IMR-90 (cell line): ENCODE measurements at regions not wholly inside any gene's neighbourhood (a gene's known extent, or its start where the extent isn't known, plus 50 kb on each side); places are given as distances from the start of the nearest gene placed in this dataset.

Source experiments
- ATAC-seq: fragments of 200-7000 bp; cut with Tn5 transposase; 2 replicates; pipeline ENCODE4 v1.9.1; 2020; ENCODE audit warnings: low read depth, mild to moderate bottlenecking, moderate library complexity
- BruUV-seq: library from RNA; stranded (reverse); fragments of 400-500 nt; replicated peaks from 2 replicates; lab custom pipeline; 2021; lab: Mats Ljungman, UMichigan
- CTCF ChIA-PET: fragments of 300-600 bp; formaldehyde crosslinking; extraction: SDS; loops from one replicate; lab custom pipeline; 2021; ENCODE audit warnings: antibody characterized with exemption; lab: Yijun Ruan, JAX
- POLR2A ChIA-PET: fragments of 300-600 bp; sonication (Branson Sonifier 250); formaldehyde crosslinking; loops from one replicate; lab custom pipeline; 2022; ENCODE audit warnings: antibody characterized with exemption; ENCODE audit not compliant: unreplicated experiment; lab: Charles Lee
- DNase-seq: peaks from one replicate; pipeline ENCODE4 v3.0.0; 2013
- H2AFZ ChIP-seq: replicated peaks from 2 replicates; pipeline ENCODE3; 2013; ENCODE audit warnings: low read length, mild to moderate bottlenecking; ENCODE audit not compliant: poor library complexity
- H2AK5ac ChIP-seq: 2 replicates; pipeline ENCODE4 v1.6.1; 2013; ENCODE audit warnings: low read depth, low read length, inconsistent platforms
- H2AK9ac ChIP-seq: replicated peaks from 2 replicates; pipeline ENCODE3; 2013; ENCODE audit warnings: mild to moderate bottlenecking, low read depth, low read length, moderate library complexity; ENCODE audit not compliant: poor library complexity
- H2BK120ac ChIP-seq: 2 replicates; pipeline ENCODE4 v1.6.1; 2013; ENCODE audit warnings: low read depth, low read length, inconsistent platforms
- H2BK15ac ChIP-seq: 3 replicates; pipeline ENCODE4 v1.6.1; 2013; ENCODE audit warnings: low read depth, low read length, inconsistent platforms
- H2BK20ac ChIP-seq: 2 replicates; pipeline ENCODE4 v1.6.1; 2013; ENCODE audit warnings: low read depth, mild to moderate bottlenecking, inconsistent platforms, low read length, moderate library complexity
- H2BK5ac ChIP-seq: 2 replicates; pipeline ENCODE4 v1.6.1; 2013; ENCODE audit warnings: mild to moderate bottlenecking, low read depth, low read length, inconsistent platforms; ENCODE audit not compliant: poor library complexity, severe bottlenecking
- H3K14ac ChIP-seq: replicated peaks from 2 replicates; pipeline ENCODE4 v1.6.1; 2013; ENCODE audit warnings: low read depth, low read length, inconsistent platforms
- H3K18ac ChIP-seq: 2 replicates; pipeline ENCODE4 v1.6.1; 2013; ENCODE audit warnings: low read depth, low read length, control low read depth
- H3K23ac ChIP-seq: 2 replicates; pipeline ENCODE4 v1.6.1; 2013; ENCODE audit warnings: low read depth, low read length, inconsistent platforms
- H3K27ac ChIP-seq: 2 replicates; pipeline ENCODE4 v1.5.1; 2013; ENCODE audit warnings: mild to moderate bottlenecking, control low read depth, low read length; ENCODE audit not compliant: insufficient read depth
- H3K27me3 ChIP-seq: 2 replicates; pipeline ENCODE4 v1.6.1; 2013; ENCODE audit warnings: low read length; ENCODE audit not compliant: control insufficient read depth, insufficient read depth
- H3K36me3 ChIP-seq: 2 replicates; pipeline ENCODE4 v1.6.1; 2013; ENCODE audit warnings: low read length, mixed read lengths; ENCODE audit not compliant: control insufficient read depth, insufficient read depth
- H3K4ac ChIP-seq: 2 replicates; pipeline ENCODE4 v1.6.1; 2013; ENCODE audit warnings: low read depth, low read length, inconsistent platforms
- H3K4me1 ChIP-seq: 2 replicates; pipeline ENCODE4 v1.6.1; 2013; ENCODE audit warnings: low read length, mixed read lengths; ENCODE audit not compliant: control insufficient read depth, insufficient read depth
- H3K4me2 ChIP-seq: 2 replicates; pipeline ENCODE4 v1.6.1; 2013; ENCODE audit warnings: low read depth, mild to moderate bottlenecking, control low read depth, low read length, moderate library complexity
- H3K4me3 ChIP-seq: 2 replicates; pipeline ENCODE4 v1.5.1; 2013; ENCODE audit warnings: low read depth, mild to moderate bottlenecking, control low read depth, low read length, moderate library complexity; ENCODE audit not compliant: insufficient read depth
- H3K56ac ChIP-seq: 2 replicates; pipeline ENCODE4 v1.6.1; 2013; ENCODE audit warnings: low read length, inconsistent platforms; ENCODE audit not compliant: insufficient read depth; ENCODE audit errors: extremely low read depth
- H3K79me1 ChIP-seq, 2 experiments: 2 replicates each; pipeline ENCODE4 v1.6.1; 2013; ENCODE audit warnings: low read length in 2 of 2, inconsistent platforms in 1 of 2, low read depth in 1 of 2
- H3K9ac ChIP-seq: 2 replicates; pipeline ENCODE4 v1.6.1; 2013; ENCODE audit warnings: low read depth, low read length, control low read depth
- H3K9me1 ChIP-seq: 2 replicates; pipeline ENCODE4 v1.6.1; 2013; ENCODE audit warnings: low read length, inconsistent platforms; ENCODE audit not compliant: insufficient read depth
- H3K9me3 ChIP-seq: 2 replicates; pipeline ENCODE4 v1.6.1; 2013; ENCODE audit warnings: low read length; ENCODE audit not compliant: control insufficient read depth, insufficient read depth
- H4K20me1 ChIP-seq: 2 replicates; pipeline ENCODE4 v1.6.1; 2013; ENCODE audit warnings: low read length, inconsistent platforms; ENCODE audit not compliant: insufficient read depth
- H4K5ac ChIP-seq: 2 replicates; pipeline ENCODE4 v1.6.1; 2013; ENCODE audit warnings: mild to moderate bottlenecking, low read depth, low read length, control low read depth
- H4K8ac ChIP-seq, 2 experiments: 2 replicates each; pipeline ENCODE4 v1.6.1; 2013; ENCODE audit warnings: low read depth in 2 of 2, low read length in 2 of 2, control low read depth in 1 of 2, inconsistent platforms in 1 of 2
- H4K91ac ChIP-seq: 2 replicates; pipeline ENCODE4 v1.6.1; 2013; ENCODE audit warnings: low read depth, low read length, inconsistent platforms; ENCODE audit not compliant: insufficient read depth
- BHLHE40 ChIP-seq: fragments of 150-350 bp; IDR thresholded peaks from 2 replicates; pipeline ENCODE4 v1.6.1; 2016; ENCODE audit warnings: mild to moderate bottlenecking, low read depth, low read length
- CEBPB ChIP-seq: IDR thresholded peaks from 2 replicates; pipeline ENCODE4 v1.6.1; 2012; ENCODE audit warnings: low read depth, low read length, improper control_type of control experiment
- CHD1 ChIP-seq: IDR thresholded peaks from 2 replicates; pipeline ENCODE4 v1.6.1; 2012; ENCODE audit warnings: low read depth, low read length, improper control_type of control experiment
- FOS ChIP-seq: fragments of 150-350 bp; IDR thresholded peaks from 2 replicates; pipeline ENCODE4 v1.6.1; 2016; ENCODE audit warnings: low read depth, low read length
- MAFK ChIP-seq: IDR thresholded peaks from 2 replicates; pipeline ENCODE4 v1.6.1; 2012; ENCODE audit warnings: low read depth, low read length, improper control_type of control experiment
- MAZ ChIP-seq: IDR thresholded peaks from 2 replicates; pipeline ENCODE4 v1.6.1; 2012; ENCODE audit warnings: low read depth, mild to moderate bottlenecking, low read length, improper control_type of control experiment, moderate library complexity, borderline replicate concordance
- MXI1 ChIP-seq: IDR thresholded peaks from 2 replicates; pipeline ENCODE4 v1.6.1; 2012; ENCODE audit warnings: low read depth, mild to moderate bottlenecking, low read length, moderate library complexity, borderline replicate concordance
- NFE2L2 ChIP-seq: fragments of 150-350 bp; IDR thresholded peaks from 2 replicates; pipeline ENCODE4 v1.6.1; 2016; ENCODE audit warnings: low read depth, mild to moderate bottlenecking, low read length
- POLR2A ChIP-seq: IDR thresholded peaks from 2 replicates; pipeline ENCODE4 v1.6.1; 2012; ENCODE audit warnings: mild to moderate bottlenecking, low read depth, low read length
- RAD21 ChIP-seq: IDR thresholded peaks from 2 replicates; pipeline ENCODE4 v1.6.1; 2012; ENCODE audit warnings: low read length, improper control_type of control experiment
- RCOR1 ChIP-seq: IDR thresholded peaks from 2 replicates; pipeline ENCODE4 v1.6.1; 2012; ENCODE audit warnings: mild to moderate bottlenecking, low read length, improper control_type of control experiment; ENCODE audit not compliant: insufficient replicate concordance
- RFX5 ChIP-seq: IDR thresholded peaks from 2 replicates; pipeline ENCODE4 v1.8.0; 2012; ENCODE audit warnings: low read depth, mild to moderate bottlenecking, low read length, moderate library complexity
- SMC3 ChIP-seq: fragments of 150-350 bp; IDR thresholded peaks from 2 replicates; pipeline ENCODE4 v1.6.1; 2016; ENCODE audit warnings: low read depth, mild to moderate bottlenecking, antibody characterized with exemption, low read length, moderate library complexity
- WGBS, 2 experiments: methylation state at CpG; one replicate each; pipeline versions ENCODE4 v1.1.5 to v1.1.7; 2013; ENCODE audit warnings: missing lambda C conversion rate in 2 of 2; ENCODE audit not compliant: insufficient read length in 1 of 2; ENCODE audit errors: extremely low coverage in 2 of 2; 5-methylcytosine and 5-hydroxymethylcytosine counted together
- dilution Hi-C: fragments of 300-500 bp; cut with HindIII; formaldehyde crosslinking; loops from one replicate; pipeline ENCODE4 v1.14.3; 2018; ENCODE audit warnings: low sequenced_read_pairs; ENCODE audit not compliant: unreplicated experiment
- in situ Hi-C: fragments of 300-500 bp; cut with MboI; formaldehyde crosslinking; loops from 3 replicates; pipeline ENCODE4 v1.14.3; 2019; ENCODE audit warnings: low sequenced_read_pairs, inconsistent platforms, mixed read lengths
- intact Hi-C: fragments of 100-400 bp; cut with micrococcal nuclease; formaldehyde crosslinking; loops from 2 replicates; pipeline ENCODE4 v1.10.0; 2022
- TF ChIP-seq, protein P1 (sequence below): conservative IDR thresholded peaks from 2 replicates; pipeline ENCODE4 v1.5.1; 2012; ENCODE audit warnings: mild to moderate bottlenecking, low read depth, low read length, improper control_type of control experiment
- TF ChIP-seq, protein P2 (sequence below): fragments of 150-350 bp; IDR thresholded peaks from 2 replicates; pipeline ENCODE4 v1.6.1; 2017; ENCODE audit warnings: mild to moderate bottlenecking, antibody characterized with exemption, low read length, low read depth
- TF ChIP-seq, protein P3 (sequence below): fragments of 150-350 bp; IDR thresholded peaks from 2 replicates; pipeline ENCODE4 v1.6.1; 2016; ENCODE audit warnings: low read depth, mild to moderate bottlenecking, low read length, moderate library complexity, borderline replicate concordance

DNA sequence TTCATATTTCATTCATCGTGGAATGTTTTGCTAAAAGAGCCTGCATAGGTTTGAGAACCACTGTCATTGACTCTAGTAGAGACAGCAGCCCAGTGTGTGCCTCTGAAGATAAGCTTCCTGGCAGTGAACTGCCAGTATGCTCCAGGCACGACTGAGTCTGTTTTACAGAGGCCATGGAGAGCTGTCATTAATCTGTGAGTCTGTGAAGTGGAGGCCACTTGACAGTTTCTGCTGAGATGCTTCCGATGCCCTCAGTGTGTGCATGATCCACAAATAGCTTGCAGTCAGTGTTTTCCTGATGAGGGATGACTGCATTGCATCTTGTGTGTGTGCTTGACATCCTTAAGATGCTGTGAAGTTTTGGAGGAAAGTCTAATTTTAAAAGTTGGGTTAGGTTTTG, 162.2 kb downstream of the PFKFB3 start:
- Histone ChIP-seq H4K5ac (no peak overlapping the region), H3K36me3 (no peaks in the 10 kb centered on the region), H2AFZ (no peak overlapping the region), H2BK5ac (no peak overlapping the region), H3K14ac (0 out of 2 replicates have a peak overlapping the region, but pooled peaks have one; percentile 3), H3K4me2 (no peak overlapping the region), H3K9ac (no peak overlapping the region), H3K9me3 (no peaks in the 10 kb centered on the region), H3K4ac (peak overlapping the region; percentile 0; the same call in 1 of the 2 replicates), H2BK120ac (peak overlapping the region; percentile 37; the same call in 1 of the 2 replicates), H4K20me1 (no peaks in the 10 kb centered on the region), H3K4me1 (peaks cover 3% of the 10 kb centered on the region), H3K18ac (no peak overlapping the region; the same call in 1 of the 2 replicates), H2BK20ac (no peak overlapping the region), H2AK9ac (no peak overlapping the region), H2BK15ac (no peak overlapping the region), H3K4me3 (no peak overlapping the region), H3K23ac (no peak overlapping the region; the same call in 1 of the 2 replicates), H3K27ac (no peak overlapping the region; the same call in 1 of the 2 replicates), H4K91ac (no peak overlapping the region), H3K79me1 (no peaks in the 10 kb centered on the region), H3K9me1 (no peaks in the 10 kb centered on the region), H3K56ac (no peak overlapping the region), H4K8ac (no peak overlapping the region), H3K27me3 (peaks cover 2% of the 10 kb centered on the region; the same call in 1 of the 2 replicates), H2AK5ac (no peak overlapping the region)
- no TSS peak for BruUV-seq
- in situ Hi-C loops (no loop called here), dilution Hi-C loops (no loop called here), intact Hi-C loops (no loop called here)
- POLR2A ChIA-PET = no interaction called here
- 14% methylated on average over 1 of the region's 3 CpGs; no CpG with 5 or more reads in 1 of the 2 experiments for WGBS, 2 experiments
- DNase-seq (no peak), ATAC-seq (peak; percentile 59; the same call in 1 of the 2 replicates)
- TF ChIP-seq CHD1 (no peak), RFX5 (no peak), CEBPB (no peak), RAD21 (no peak), MXI1 (no peak), MAFK (no peak), BHLHE40 (no peak), NFE2L2 (no peak), POLR2A (no peak), SMC3 (no peak), MAZ (no peak), FOS (no peak), RCOR1 (no peak)
- TF ChIP-seq, protein P1, sequence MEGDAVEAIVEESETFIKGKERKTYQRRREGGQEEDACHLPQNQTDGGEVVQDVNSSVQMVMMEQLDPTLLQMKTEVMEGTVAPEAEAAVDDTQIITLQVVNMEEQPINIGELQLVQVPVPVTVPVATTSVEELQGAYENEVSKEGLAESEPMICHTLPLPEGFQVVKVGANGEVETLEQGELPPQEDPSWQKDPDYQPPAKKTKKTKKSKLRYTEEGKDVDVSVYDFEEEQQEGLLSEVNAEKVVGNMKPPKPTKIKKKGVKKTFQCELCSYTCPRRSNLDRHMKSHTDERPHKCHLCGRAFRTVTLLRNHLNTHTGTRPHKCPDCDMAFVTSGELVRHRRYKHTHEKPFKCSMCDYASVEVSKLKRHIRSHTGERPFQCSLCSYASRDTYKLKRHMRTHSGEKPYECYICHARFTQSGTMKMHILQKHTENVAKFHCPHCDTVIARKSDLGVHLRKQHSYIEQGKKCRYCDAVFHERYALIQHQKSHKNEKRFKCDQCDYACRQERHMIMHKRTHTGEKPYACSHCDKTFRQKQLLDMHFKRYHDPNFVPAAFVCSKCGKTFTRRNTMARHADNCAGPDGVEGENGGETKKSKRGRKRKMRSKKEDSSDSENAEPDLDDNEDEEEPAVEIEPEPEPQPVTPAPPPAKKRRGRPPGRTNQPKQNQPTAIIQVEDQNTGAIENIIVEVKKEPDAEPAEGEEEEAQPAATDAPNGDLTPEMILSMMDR = no peak
- TF ChIP-seq, protein P2, sequence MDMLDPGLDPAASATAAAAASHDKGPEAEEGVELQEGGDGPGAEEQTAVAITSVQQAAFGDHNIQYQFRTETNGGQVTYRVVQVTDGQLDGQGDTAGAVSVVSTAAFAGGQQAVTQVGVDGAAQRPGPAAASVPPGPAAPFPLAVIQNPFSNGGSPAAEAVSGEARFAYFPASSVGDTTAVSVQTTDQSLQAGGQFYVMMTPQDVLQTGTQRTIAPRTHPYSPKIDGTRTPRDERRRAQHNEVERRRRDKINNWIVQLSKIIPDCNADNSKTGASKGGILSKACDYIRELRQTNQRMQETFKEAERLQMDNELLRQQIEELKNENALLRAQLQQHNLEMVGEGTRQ = no peak
- TF ChIP-seq, protein P3, sequence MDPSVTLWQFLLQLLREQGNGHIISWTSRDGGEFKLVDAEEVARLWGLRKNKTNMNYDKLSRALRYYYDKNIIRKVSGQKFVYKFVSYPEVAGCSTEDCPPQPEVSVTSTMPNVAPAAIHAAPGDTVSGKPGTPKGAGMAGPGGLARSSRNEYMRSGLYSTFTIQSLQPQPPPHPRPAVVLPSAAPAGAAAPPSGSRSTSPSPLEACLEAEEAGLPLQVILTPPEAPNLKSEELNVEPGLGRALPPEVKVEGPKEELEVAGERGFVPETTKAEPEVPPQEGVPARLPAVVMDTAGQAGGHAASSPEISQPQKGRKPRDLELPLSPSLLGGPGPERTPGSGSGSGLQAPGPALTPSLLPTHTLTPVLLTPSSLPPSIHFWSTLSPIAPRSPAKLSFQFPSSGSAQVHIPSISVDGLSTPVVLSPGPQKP = no peak
- CTCF ChIA-PET = no interaction called here
